GM18870 (cell line): ENCODE measurements at regions not wholly inside any gene's neighbourhood (a gene's known extent, or its start where the extent isn't known, plus 50 kb on each side); places are given as distances from the start of the nearest gene placed in this dataset.
"Not testable (repeated sequence)": the region's sequence is repeated elsewhere in the genome, so short reads cannot be mapped to it uniquely, and the experiment has no call there.

Experiments
- ATAC-seq: cut with Tn5 transposase; IDR thresholded peaks from one replicate; pipeline ENCODE4 v1.9.1; 2021; ENCODE audit warnings: moderate library complexity; ENCODE audit not compliant: unreplicated experiment

DNA sequence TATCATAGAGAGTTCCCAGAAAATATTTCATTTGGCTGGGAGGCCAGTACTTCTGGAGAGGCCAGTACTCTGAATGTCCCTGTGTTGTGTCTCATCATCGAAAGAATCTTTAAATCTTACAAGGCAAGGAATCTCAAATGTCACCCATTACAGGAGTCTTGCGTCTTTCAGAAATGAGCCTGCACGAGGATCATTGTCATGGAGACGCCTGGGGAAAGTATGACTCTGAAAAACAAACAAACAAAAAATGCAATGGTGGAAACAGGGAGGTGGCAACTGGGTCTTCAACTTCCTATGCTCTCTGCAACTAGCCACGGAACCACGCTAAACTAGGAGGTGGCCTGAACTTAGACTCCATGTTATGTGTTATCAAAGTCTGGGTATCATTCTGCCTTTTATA is 804.6 kb downstream of the EPHA3 start:
- ATAC-seq = no peak

DNA sequence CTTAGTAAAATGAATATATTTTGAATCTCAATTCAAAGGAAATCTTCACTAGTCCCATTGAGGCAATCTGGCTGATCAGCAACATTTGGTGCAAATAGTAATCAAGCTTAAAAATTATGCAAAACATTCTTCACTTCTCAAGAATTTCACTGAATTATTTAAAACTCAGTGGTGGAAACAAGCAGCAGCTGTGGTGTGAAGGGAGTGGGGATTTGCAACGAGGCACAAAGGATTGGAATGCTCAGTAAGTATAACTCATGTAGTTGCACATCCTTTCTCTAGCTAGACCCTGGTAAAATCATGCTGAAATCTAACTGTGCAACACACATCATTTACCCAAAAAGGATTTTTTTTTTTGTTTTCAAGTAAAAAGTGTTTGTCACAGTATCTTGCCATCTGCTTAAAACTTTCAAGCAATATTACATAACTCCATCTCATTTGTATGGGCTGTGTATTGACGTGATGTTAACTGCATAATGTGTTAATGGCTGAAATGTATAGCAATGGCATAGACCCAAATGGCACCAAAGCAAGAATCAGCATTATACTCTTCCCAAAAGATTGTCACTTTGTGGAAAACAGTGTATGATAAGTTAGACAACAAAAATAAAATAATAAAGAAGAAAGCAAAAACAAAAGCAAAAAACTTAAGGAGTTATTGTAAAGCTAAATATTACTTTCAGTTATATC is 816.6 kb downstream of the EPHA3 start:
- ATAC-seq = no peak

- no peak for ATAC-seq
Observed at GRCh38 chr3:89925976-89926375, 818.6 kb downstream of the EPHA3 start.

GRCh38 chr3:89932882-89933281 is 825.5 kb downstream of the EPHA3 start:
- ATAC-seq = no peak

- not testable (repeated sequence) for ATAC-seq
Observed at GRCh38 chr3:89944461-89944860, 837.0 kb downstream of the EPHA3 start.

GRCh38 chr3:89946884-89947283 is 839.5 kb downstream of the EPHA3 start:
- ATAC-seq = no peak

DNA sequence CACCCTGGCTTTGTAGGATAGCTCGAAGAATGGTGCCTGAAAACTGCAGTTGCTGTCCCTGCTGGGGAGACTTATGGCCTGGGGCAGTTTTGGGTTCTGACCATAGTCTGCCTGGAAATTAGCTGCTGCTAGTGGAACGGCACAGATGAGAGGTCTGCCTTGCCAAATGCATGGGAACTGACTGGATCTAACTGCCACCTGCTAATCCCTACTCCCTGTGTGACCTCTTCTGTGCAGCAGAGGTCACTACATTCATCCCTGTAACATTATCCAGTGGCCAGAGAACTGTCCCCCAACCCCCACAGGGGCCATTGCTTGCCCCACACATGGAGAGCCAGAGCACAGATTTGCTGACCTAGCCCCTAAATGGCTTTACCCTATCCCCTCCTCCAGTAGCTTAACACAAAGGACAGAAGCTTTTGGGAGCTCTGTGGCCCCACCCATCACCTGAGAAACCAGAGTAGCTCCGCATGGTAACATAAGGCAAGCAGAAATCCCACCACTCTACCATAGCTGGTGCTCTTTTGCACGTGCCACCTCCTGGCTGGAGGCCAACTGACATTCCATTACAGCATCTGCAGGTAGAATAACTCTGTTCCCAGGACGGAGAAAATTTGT is 840.0 kb downstream of the EPHA3 start:
- ATAC-seq = no peak

DNA sequence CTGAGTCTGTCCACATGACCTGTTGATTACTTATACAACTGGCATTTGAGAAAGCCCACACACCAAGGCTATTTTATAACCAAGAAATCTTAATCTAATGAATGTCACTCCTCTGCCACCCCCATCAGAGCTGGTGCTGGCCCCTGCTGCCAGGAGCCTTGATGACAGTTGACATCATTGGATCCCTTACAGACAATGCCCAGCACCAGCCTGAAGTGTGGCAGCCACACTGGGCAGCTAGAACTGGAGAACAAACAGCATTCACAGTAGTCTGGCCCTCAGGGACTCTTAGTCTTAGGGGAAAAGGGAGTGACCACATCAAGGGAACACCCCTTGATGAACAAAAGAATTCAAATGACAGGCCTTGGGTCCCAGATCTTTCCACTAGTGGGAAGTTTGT is 840.6 kb downstream of the EPHA3 start:
- ATAC-seq = no peak

DNA sequence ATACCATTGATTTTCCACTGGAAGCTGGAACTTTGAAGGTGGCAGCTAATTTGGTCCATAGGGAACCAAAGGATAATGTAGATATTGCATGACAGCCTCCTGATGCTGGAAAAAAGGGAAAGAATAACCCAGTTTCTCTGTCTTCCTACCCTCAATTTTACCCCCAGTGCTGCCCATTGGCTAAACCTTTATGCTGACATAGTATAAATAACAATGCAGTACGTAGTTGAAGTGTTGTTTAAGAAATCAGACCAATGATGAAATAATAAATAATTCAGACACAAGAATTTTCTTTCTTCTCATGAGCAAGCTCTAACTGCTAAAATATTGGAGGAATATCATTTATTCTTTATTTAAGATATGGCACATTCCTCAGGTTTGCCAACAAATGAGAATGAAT is 843.4 kb downstream of the EPHA3 start:
- no peak for ATAC-seq

DNA sequence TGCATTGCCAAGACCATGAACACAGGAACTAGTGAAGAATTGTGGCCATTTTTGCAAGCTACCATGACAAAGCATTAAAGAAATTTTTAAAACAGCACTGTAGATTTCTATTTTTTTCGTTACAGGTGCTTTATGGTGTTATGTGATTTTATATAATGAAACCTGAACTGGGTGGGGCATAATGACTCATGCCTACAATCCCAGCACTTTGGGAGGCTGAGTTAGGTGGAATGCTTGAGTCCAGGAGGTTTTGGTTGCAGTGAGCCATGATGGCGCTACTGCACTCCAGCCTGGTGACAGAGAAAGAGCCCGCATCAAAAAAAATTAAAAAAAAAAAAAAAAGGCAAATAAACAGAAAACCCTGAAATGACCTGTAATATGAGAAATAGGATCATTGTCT is 846.7 kb downstream of the EPHA3 start:
- no peak for ATAC-seq

DNA sequence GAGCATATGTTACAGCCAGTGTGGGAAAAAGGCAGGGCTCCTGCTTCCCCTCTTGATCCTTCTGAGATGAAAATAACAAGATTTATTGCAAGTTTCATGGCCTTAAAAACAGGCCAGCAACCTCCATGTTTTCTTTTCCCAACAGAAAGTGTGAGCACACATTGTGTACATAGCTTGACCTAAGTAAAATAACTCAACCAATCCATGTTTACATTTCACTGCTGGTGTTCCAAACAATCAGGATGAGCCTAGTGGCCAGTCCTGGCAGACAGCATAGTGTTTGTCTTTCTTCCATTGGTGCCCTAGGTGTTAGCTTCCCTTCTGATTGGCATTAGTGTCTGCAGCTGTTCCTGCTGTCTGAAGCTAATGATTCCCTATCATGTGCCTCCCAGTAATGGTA is 847.7 kb downstream of the EPHA3 start:
- ATAC-seq = no peak

GRCh38 chr3:89957451-89957850 is 850.0 kb downstream of the EPHA3 start:
- ATAC-seq = no peak

- ATAC-seq = not testable (repeated sequence)
Observed at GRCh38 chr3:89958163-89958562, 850.7 kb downstream of the EPHA3 start.

DNA sequence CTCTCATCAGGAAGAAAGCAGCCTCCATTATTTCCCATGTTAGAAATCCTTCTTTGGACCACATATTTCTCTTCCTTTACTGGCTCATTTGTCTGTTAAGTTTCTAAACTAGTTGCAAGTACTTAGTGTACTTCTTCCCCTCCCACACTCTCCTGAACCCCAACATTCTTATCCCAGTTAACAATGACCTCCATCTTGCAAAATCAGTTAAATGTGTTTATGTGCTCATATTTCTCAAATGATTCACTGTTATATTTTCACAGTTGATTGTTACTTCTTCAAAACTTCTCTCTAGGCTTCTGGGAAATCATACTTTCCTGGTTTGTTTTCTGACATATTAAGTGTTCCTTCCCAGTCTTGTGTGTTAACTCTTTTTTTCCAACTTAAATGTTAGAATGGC is 856.9 kb downstream of the EPHA3 start:
- no peak for ATAC-seq

GRCh38 chr3:89966877-89967665 is 859.6 kb downstream of the EPHA3 start:
- no peak for ATAC-seq

GRCh38 chr3:89971329-89971728 is 863.9 kb downstream of the EPHA3 start:
- no peak for ATAC-seq

DNA sequence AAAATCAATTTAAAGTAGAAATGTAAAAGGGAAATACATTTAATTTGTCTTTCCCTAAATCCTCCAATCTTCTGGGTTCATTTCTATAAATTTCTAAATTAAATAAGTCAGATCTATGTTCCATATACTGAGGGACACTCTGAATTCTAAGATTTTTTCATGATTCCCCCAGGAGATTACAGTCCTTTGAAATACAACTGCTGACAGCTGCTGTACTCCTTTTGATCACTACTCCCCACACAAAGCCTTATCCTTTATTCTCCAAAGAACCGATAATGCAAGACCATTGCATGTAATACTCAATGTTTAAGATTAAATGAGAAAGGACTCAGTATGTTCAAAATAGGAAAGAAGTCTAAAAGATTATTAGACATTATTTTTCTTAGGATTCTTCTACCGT is 865.7 kb downstream of the EPHA3 start:
- ATAC-seq = no peak

DNA sequence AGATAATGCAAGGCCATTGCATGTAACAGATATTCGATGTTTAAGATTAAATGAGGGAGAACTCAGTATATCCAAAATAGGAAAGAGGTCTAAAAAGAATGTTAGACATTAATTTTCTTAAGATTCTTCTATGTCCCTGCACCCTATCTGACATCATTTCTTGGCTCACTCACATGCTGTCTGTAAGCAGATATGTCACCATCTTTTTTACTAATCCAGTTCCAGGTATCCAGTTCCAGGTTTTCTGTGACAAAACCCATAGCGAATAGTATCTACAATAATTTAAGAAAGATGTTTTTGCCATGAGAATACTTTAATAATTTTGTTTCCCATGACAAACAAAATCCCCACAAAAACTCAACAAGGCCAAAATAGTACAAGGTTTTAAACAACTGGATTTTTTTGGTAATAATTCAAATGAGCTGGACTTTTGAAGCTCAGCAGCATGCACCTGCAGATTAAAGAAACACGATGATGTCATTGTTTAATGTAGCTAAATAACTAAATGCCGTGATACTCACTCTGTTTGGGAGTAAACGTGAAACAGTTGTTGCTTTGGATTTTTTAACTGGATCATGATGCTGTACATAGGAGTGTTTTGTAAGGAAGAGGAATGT is 867.6 kb downstream of the EPHA3 start:
- ATAC-seq = no peak

DNA sequence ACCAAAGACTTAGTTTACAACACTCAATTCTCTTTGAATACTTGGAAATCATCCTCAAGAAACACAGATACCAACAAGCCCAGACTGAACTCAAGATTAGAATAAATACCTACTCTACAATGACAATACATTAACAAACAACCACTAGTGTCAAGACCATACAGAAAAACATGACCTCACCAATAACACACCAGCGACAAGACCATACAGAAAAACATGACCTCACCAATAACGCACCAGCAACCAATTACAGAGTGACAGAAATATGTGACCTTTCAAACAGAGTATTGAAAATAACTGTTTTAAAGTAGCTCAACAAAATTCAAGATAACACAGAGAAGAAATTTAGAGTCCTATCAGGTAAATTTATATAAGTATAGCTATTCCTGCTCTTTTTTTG is 876.0 kb downstream of the EPHA3 start:
- no peak for ATAC-seq

DNA sequence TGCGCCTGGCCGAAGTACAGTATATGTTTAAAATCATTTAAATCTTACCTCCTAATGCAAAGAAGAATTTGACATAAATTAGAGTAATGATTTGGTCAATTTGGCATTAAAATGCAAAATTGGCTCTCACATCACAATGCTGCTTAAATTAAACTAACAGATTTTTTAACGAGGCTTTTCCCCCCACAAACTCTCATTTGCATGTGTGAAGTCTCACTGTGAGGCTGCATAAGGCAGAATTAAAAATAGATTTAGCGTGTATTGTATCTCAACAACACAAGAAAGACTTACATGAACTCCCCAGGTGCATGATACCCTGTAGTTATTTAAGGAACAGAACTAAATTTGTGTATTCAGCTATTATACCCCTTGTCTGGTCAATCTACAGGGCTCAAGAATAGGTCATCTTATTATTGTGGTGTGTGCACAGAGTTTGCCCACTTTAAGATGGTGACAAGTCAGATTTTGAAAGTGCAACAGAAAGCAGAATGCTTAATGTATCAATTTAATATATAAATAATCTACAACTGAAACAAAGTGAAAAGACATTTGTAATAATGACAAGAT is 897.9 kb downstream of the EPHA3 start:
- no peak for ATAC-seq

GRCh38 chr3:90007778-90008499 is 900.5 kb downstream of the EPHA3 start:
- no peak for ATAC-seq
